ENCODE measurements at regions not wholly inside any gene's neighbourhood (a gene's known extent, or its start where the extent isn't known, plus 50 kb on each side); places are given as distances from the start of the nearest gene placed in this dataset.
A peak's percentile ranks its signal among the peaks of the same experiment; 100 is the strongest.

DNA sequence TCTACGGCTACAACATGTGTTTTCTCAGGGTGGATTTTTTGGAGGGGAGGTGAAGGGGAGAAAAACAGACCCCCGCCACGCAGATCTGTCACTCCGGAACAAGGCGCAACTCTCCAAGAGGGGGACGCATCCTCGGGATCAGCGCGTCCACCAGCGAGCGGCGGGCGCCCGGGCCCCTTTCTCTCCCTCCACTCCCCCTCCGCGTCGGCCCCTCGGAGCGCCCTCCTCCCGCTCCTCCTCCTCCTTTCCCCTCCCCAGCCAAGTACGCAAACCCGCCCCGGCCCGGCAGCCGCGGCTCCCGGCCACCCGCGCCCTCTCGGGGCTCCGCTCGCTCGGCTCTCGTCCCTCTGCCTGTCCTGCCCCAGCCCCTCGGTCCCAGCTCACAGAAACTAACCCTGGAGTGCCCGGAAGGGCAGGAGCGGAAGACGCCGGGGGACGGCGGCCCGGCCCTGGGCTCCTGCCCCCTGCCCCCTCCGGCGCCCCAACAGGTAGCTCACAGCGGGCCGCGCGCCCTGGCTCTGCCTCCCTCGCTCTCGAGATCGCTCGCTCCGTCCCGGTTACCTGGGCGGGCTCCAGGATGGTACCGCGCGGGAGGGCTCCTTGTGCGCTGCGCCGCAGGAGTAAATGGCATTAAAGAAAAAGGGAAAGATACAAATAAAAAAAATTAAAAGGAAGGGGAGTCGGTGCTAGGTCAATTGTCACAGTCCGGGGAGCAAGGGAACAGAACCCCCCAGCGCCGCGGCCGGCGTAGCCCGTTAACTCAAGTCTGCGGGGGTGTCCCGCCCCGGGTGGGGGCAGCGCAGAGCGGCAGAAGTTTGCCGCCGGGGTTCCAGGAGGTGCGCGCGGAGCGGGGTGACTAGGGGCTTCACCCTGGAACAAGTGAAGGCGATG lies 131.4 kb upstream of the C11orf58 start:
- peak; percentile 66; the same call in 1 of the 2 replicates for TF ChIP-seq EZH2phosphoT487 (IDR thresholded peaks at IDR 0.05; ENCODE audit: insufficient read depth, low read depth)
- no peak for TF ChIP-seq EZH2 (IDR thresholded peaks at IDR 0.05; ENCODE audit: insufficient read depth, poor library complexity, severe bottlenecking)
